ENCODE measurements at regions not wholly inside any gene's neighbourhood (a gene's known extent, or its start where the extent isn't known, plus 50 kb on each side); places are given as distances from the start of the nearest gene placed in this dataset.

GRCh38 chr6:165015676-165016075 is 293.7 kb downstream of the C6orf118 start:
- Histone ChIP-seq H2BK120ac (ENCODE audit: low read depth, low read length, poor library complexity, severe bottlenecking) (no peak overlapping the region), H2BK20ac (ENCODE audit: low read depth, low read length, poor library complexity, severe bottlenecking) (no peak overlapping the region), H3K79me2 (ENCODE audit: insufficient read depth, low read length) (no peaks in the 10 kb centered on the region), H2BK12ac (ENCODE audit: insufficient read length, low read depth, low read length) (no peak overlapping the region), H3K27me3 (ENCODE audit: insufficient read depth, low read length) (no peaks in the 10 kb centered on the region; the same call in 1 of the 2 replicates), H3K4me2 (ENCODE audit: insufficient read depth, insufficient read length, low read length) (no peak overlapping the region), H2BK15ac (ENCODE audit: low read depth, low read length) (no peak overlapping the region), H4K8ac (replicated peaks; ENCODE audit: insufficient read length, low read depth, low read length) (no peak overlapping the region), H3K18ac (ENCODE audit: insufficient read length, low read depth, low read length) (no peak overlapping the region), H3K9ac (ENCODE audit: extremely low read depth, insufficient read length, low read length) (no peak overlapping the region), H3K23me2 (ENCODE audit: insufficient read length, low read depth, low read length, poor library complexity, severe bottlenecking) (no peaks in the 10 kb centered on the region), H4K91ac (ENCODE audit: insufficient read length, low read depth, low read length) (no peak overlapping the region), H3K27ac (ENCODE audit: insufficient read length, low read depth, low read length) (no peak overlapping the region), H3K4ac (ENCODE audit: low read depth, low read length) (no peak overlapping the region), H3K14ac (ENCODE audit: insufficient read depth, low read length) (no peak overlapping the region), H4K20me1 (ENCODE audit: control insufficient read depth, insufficient read depth, insufficient read length) (peaks cover 2% of the 10 kb centered on the region), H3K9me3 (ENCODE audit: control insufficient read depth, low read depth, low read length) (no peaks in the 10 kb centered on the region), H3K56ac (ENCODE audit: insufficient read length, low read depth, low read length) (no peak overlapping the region), H2AFZ (ENCODE audit: low read length) (no peak overlapping the region), H3K23ac (ENCODE audit: insufficient read length, low read depth, low read length) (no peak overlapping the region), H2BK5ac (ENCODE audit: insufficient read length, low read length) (no peak overlapping the region), H3K4me1 (ENCODE audit: insufficient read depth, low read length) (no peaks in the 10 kb centered on the region; the same call in 1 of the 2 replicates), H4K5ac (ENCODE audit: insufficient read length, low read depth, low read length) (no peak overlapping the region), H2AK5ac (ENCODE audit: insufficient read length, low read length) (no peak overlapping the region), H3T11ph (ENCODE audit: low read length) (no peak overlapping the region), H3K79me1 (ENCODE audit: insufficient read depth, low read depth, low read length, poor library complexity, severe bottlenecking) (no peaks in the 10 kb centered on the region)
- DNase-seq: no peak
- Mint-ChIP-seq H3K4me1 (no peaks in the 10 kb centered on the region), H3K9me3 (peaks cover 3 to 8% of the 10 kb centered on the region in 2 experiments; a peak in 3 of 5 replicates), H3K4me3 (no peak overlapping the region), H3K27ac (no peak overlapping the region), H3K27me3 (ENCODE audit: low read depth) (no peaks in the 10 kb centered on the region; the same call in 1 of the 2 replicates), H3K36me3 (ENCODE audit: insufficient read depth in 1 of 3, low read depth in 3 of 3) (0 out of 7 replicates have a peak, but pooled peaks cover 0 to 1% (median 0%) of the 10 kb centered on the region in 3 experiments)
- TF ChIP-seq, protein P1, sequence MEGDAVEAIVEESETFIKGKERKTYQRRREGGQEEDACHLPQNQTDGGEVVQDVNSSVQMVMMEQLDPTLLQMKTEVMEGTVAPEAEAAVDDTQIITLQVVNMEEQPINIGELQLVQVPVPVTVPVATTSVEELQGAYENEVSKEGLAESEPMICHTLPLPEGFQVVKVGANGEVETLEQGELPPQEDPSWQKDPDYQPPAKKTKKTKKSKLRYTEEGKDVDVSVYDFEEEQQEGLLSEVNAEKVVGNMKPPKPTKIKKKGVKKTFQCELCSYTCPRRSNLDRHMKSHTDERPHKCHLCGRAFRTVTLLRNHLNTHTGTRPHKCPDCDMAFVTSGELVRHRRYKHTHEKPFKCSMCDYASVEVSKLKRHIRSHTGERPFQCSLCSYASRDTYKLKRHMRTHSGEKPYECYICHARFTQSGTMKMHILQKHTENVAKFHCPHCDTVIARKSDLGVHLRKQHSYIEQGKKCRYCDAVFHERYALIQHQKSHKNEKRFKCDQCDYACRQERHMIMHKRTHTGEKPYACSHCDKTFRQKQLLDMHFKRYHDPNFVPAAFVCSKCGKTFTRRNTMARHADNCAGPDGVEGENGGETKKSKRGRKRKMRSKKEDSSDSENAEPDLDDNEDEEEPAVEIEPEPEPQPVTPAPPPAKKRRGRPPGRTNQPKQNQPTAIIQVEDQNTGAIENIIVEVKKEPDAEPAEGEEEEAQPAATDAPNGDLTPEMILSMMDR (conservative IDR thresholded peaks at IDR 0.05): no peak

Data from H9 (cell line).